K562 (cell line): ENCODE measurements at regions not wholly inside any gene's neighbourhood (a gene's known extent, or its start where the extent isn't known, plus 50 kb on each side); places are given as distances from the start of the nearest gene placed in this dataset.

Source experiments
- ATAC-seq: fragments of 200-7000 bp; cut with Tn5 transposase; 3 replicates; pipeline ENCODE4 v1.9.1; 2020; ENCODE audit warnings: moderate library complexity
- BruUV-seq: library from RNA; stranded (reverse); fragments of 400-500 nt; replicated peaks from 2 replicates; lab custom pipeline; 2021; lab: Mats Ljungman, UMichigan
- CTCF ChIA-PET: fragments of 300-600 bp; formaldehyde crosslinking; extraction: SDS; loops from one replicate; lab custom pipeline; 2021; ENCODE audit warnings: low intra/inter-chr PET ratio; lab: Yijun Ruan, JAX
- POLR2A ChIA-PET: fragments of 300-600, 350-650 bp; sonication (Branson Sonifier 250); formaldehyde crosslinking; extraction: SDS; loops from one replicate; lab custom pipeline; 2021; ENCODE audit warnings: antibody characterized with exemption, inconsistent platforms; lab: Yijun Ruan, JAX
- DNase-seq, 4 experiments: peaks; one replicate each; pipeline versions ENCODE4 v3.0.0 to v3.0.0-alpha.2; 2011 to 2018; ENCODE audit warnings: low spot score in 3 of 4, mixed read lengths in 3 of 4; ENCODE audit errors: extremely low read depth in 1 of 4
- FAIRE-seq: peaks from 2 replicates; lab custom pipeline; 2011; peaks lifted over from hg19 to GRCh38; lab: Jason Lieb, UNC
- H2AFZ ChIP-seq: 2 replicates; pipeline ENCODE4 v1.6.0; 2011; ENCODE audit warnings: low read depth, low read length, control low read depth, inconsistent platforms
- H3K27ac ChIP-seq: fragments of 200-600 bp; 3 replicates; pipeline ENCODE4 v1.8.0; 2011; ENCODE audit warnings: low read depth, mild to moderate bottlenecking, control low read depth, inconsistent platforms, low read length, moderate library complexity, mixed read lengths; ENCODE audit errors: extremely low read depth
- H3K27me3 ChIP-seq, 2 experiments: fragments of 300-600 bp in 1 of 2; 2 replicates in 1 of 2; 3 replicates in 1 of 2; pipeline versions ENCODE4 v1.6.0 to v1.8.0; 2011; ENCODE audit warnings: inconsistent platforms in 2 of 2, low read length in 2 of 2, mild to moderate bottlenecking in 1 of 2, mixed read lengths in 1 of 2, moderate library complexity in 1 of 2; ENCODE audit not compliant: control insufficient read depth in 2 of 2, insufficient read depth in 2 of 2
- H3K36me3 ChIP-seq: fragments of 300-600 bp; 3 replicates; pipeline ENCODE4 v1.8.0; 2011; ENCODE audit warnings: mild to moderate bottlenecking, low read length, inconsistent platforms; ENCODE audit not compliant: control insufficient read depth, insufficient read depth
- H3K4me1 ChIP-seq, 2 experiments: fragments of 200-600 bp in 1 of 2; replicated peaks in 1 of 2; 2 replicates in 1 of 2; 3 replicates in 1 of 2; pipeline versions ENCODE4 v1.5.1 to v1.8.0; 2011; ENCODE audit warnings: inconsistent platforms in 2 of 2, low read length in 2 of 2, mild to moderate bottlenecking in 1 of 2, mixed read lengths in 1 of 2, moderate library complexity in 1 of 2; ENCODE audit not compliant: control insufficient read depth in 2 of 2, insufficient read depth in 2 of 2
- H3K4me2 ChIP-seq: 2 replicates; pipeline ENCODE4 v1.6.1; 2011; ENCODE audit warnings: low read length, control low read depth, inconsistent platforms, mixed read lengths; ENCODE audit not compliant: insufficient read depth
- H3K4me3 ChIP-seq: fragments of 200-600 bp; sonication (generic), shearing (Covaris generic); 2 replicates; pipeline ENCODE4 v1.5.1; 2016; ENCODE audit warnings: control low read depth, inconsistent platforms
- H3K79me2 ChIP-seq: fragments of 200-600 bp; 3 replicates; pipeline ENCODE4 v1.8.0; 2011; ENCODE audit warnings: low read length, inconsistent platforms; ENCODE audit not compliant: control insufficient read depth, insufficient read depth
- H3K9ac ChIP-seq, 2 experiments: 2 replicates each; pipeline versions ENCODE4 v1.6.0 to v1.6.1; 2011; ENCODE audit warnings: low read depth in 2 of 2, low read length in 2 of 2, control low read depth in 1 of 2, inconsistent platforms in 1 of 2, mild to moderate bottlenecking in 1 of 2, mixed read lengths in 1 of 2; ENCODE audit not compliant: insufficient read depth in 1 of 2
- H3K9me1 ChIP-seq: one replicate; pipeline ENCODE4 v1.6.0; 2011; ENCODE audit warnings: inconsistent platforms, mild to moderate bottlenecking, low read length, moderate library complexity; ENCODE audit not compliant: control insufficient read depth, insufficient read depth
- H3K9me3 ChIP-seq: replicated peaks from 2 replicates; pipeline ENCODE4 v1.5.1; 2011; ENCODE audit warnings: low read depth, low read length, inconsistent platforms; ENCODE audit not compliant: control insufficient read depth, insufficient read depth
- H4K20me1 ChIP-seq: replicated peaks from 2 replicates; pipeline ENCODE4 v1.6.1; 2011; ENCODE audit warnings: low read length, inconsistent platforms, mixed read lengths; ENCODE audit not compliant: control insufficient read depth, insufficient read depth
- HMGN3 ChIP-seq: IDR thresholded peaks from 2 replicates; pipeline ENCODE4 v1.6.1; 2011; ENCODE audit warnings: borderline replicate concordance, low read depth, mild to moderate bottlenecking, mixed read lengths, low read length; ENCODE audit not compliant: insufficient read length; ENCODE audit errors: extremely low read depth
- L3MBTL2 ChIP-seq: fragments of 450-650 bp; IDR thresholded peaks from 2 replicates; pipeline ENCODE4 v1.6.1; 2016; ENCODE audit warnings: mild to moderate bottlenecking, moderate library complexity
- MECOM ChIP-seq: fragments of 250-450 bp; sonication (Bioruptor Pico); IDR thresholded peaks from 2 replicates; pipeline ENCODE4 v1.8.0; 2022; ENCODE audit warnings: inconsistent platforms
- NFYB ChIP-seq: IDR thresholded peaks from 2 replicates; pipeline ENCODE4 v1.6.1; 2011; ENCODE audit warnings: mild to moderate bottlenecking, moderate library complexity; ENCODE audit not compliant: insufficient read length; ENCODE audit errors: extremely low read depth
- RBFOX2 ChIP-seq: fragments of 200-400 bp; formaldehyde crosslinking; IDR thresholded peaks from 2 replicates; pipeline ENCODE4 v1.6.1; 2017; ENCODE audit warnings: low read depth, mild to moderate bottlenecking, low read length, moderate library complexity
- TBP ChIP-seq: optimal IDR thresholded peaks from 2 replicates; pipeline ENCODE3; 2011; ENCODE audit warnings: low read depth, low read length, improper control_type of control experiment
- TRIM28 ChIP-seq: fragments of 450-650 bp; IDR thresholded peaks from 2 replicates; pipeline ENCODE4 v1.6.1; 2017
- YY1 ChIP-seq, 3 experiments: IDR thresholded peaks; 2 replicates each; pipeline ENCODE4 v1.6.1; 2011; ENCODE audit warnings: low read length in 2 of 3, mild to moderate bottlenecking in 2 of 3, moderate library complexity in 2 of 3, borderline replicate concordance in 1 of 3, control low read depth in 1 of 3, low read depth in 1 of 3; ENCODE audit not compliant: insufficient read depth in 3 of 3, insufficient replicate concordance in 2 of 3, control insufficient read depth in 1 of 3, insufficient read length in 1 of 3; ENCODE audit errors: extremely low read depth in 1 of 3
- WGBS: fragments of 100-300 bp; shearing (Covaris generic); methylation state at CpG from one replicate; pipeline ENCODE4 v1.1.6; 2016; ENCODE audit warnings: low coverage, mixed read lengths; ENCODE audit not compliant: insufficient coverage; ENCODE audit errors: missing lambda C conversion rate; 5-methylcytosine and 5-hydroxymethylcytosine counted together
- in situ Hi-C: fragments of 300-500 bp; cut with MboI; formaldehyde crosslinking; loops from 4 replicates; pipeline ENCODE4 v1.15.0; 2018; ENCODE audit warnings: inconsistent platforms, mixed read lengths
- intact Hi-C: fragments of 100-400 bp; cut with micrococcal nuclease; formaldehyde crosslinking; loops from 2 replicates; pipeline ENCODE4 v1.14.2; 2022
- TF ChIP-seq, protein P1 (sequence below): fragments of 450-650 bp; formaldehyde crosslinking; IDR thresholded peaks from 2 replicates; pipeline ENCODE4 v1.4.0; 2022; ENCODE audit warnings: missing genetic modification characterization
- TF ChIP-seq, protein P2 (sequence below), 2 experiments: IDR thresholded peaks; 2 replicates each; pipeline ENCODE4 v1.6.1; 2011; ENCODE audit warnings: borderline replicate concordance in 1 of 2, control low read depth in 1 of 2, low read depth in 1 of 2, low read length in 1 of 2, mild to moderate bottlenecking in 1 of 2, mixed read lengths in 1 of 2, moderate library complexity in 1 of 2; ENCODE audit not compliant: insufficient read depth in 1 of 2, insufficient read length in 1 of 2, poor library complexity in 1 of 2, severe bottlenecking in 1 of 2; ENCODE audit errors: extremely low read depth in 1 of 2
- TF ChIP-seq, protein P3 (sequence below): fragments of 450-650 bp; formaldehyde crosslinking; IDR thresholded peaks from 2 replicates; pipeline ENCODE4 v1.4.0; 2020; ENCODE audit warnings: mild to moderate bottlenecking, moderate library complexity
- TF ChIP-seq, protein P4 (sequence below): sonication (generic); formaldehyde crosslinking; IDR thresholded peaks from 2 replicates; pipeline ENCODE4 v1.8.1; 2023; ENCODE audit warnings: mild to moderate bottlenecking, missing genetic modification reagents

GRCh38 chr9:94478755-94479730, 75.8 kb upstream of the PCAT7 start:
- no peak overlapping the region; the same call in 2 of the 3 replicates for H3K27ac ChIP-seq
- TF ChIP-seq TRIM28 (no peak), RBFOX2 (peak; percentile 48), HMGN3 (no peak), MECOM (no peak), YY1 (IDR thresholded peaks at IDR 0.05; ENCODE audit: borderline replicate concordance in 1 of 3, control insufficient read depth in 1 of 3, extremely low read depth in 1 of 3, insufficient read depth in 3 of 3, insufficient read length in 1 of 3, insufficient replicate concordance in 2 of 3, low read depth in 1 of 3, low read length in 2 of 3) (peak in 1 of 3 experiments; percentile 50), NFYB (peak; percentile 63), L3MBTL2 (peak; percentile 85), TBP (no peak)
- TF ChIP-seq, protein P1, sequence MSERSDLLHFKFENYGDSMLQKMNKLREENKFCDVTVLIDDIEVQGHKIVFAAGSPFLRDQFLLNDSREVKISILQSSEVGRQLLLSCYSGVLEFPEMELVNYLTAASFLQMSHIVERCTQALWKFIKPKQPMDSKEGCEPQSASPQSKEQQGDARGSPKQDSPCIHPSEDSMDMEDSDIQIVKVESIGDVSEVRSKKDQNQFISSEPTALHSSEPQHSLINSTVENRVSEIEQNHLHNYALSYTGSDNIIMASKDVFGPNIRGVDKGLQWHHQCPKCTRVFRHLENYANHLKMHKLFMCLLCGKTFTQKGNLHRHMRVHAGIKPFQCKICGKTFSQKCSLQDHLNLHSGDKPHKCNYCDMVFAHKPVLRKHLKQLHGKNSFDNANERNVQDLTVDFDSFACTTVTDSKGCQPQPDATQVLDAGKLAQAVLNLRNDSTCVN, result no peak
- TF ChIP-seq, protein P2, sequence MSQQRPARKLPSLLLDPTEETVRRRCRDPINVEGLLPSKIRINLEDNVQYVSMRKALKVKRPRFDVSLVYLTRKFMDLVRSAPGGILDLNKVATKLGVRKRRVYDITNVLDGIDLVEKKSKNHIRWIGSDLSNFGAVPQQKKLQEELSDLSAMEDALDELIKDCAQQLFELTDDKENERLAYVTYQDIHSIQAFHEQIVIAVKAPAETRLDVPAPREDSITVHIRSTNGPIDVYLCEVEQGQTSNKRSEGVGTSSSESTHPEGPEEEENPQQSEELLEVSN (IDR thresholded peaks at IDR 0.05; ENCODE audit: borderline replicate concordance in 1 of 2, extremely low read depth in 1 of 2, insufficient read depth in 1 of 2, insufficient read length in 1 of 2, low read depth in 1 of 2, low read length in 1 of 2, poor library complexity in 1 of 2, severe bottlenecking in 1 of 2), result peak; percentile 54 to 62
- TF ChIP-seq, protein P3, sequence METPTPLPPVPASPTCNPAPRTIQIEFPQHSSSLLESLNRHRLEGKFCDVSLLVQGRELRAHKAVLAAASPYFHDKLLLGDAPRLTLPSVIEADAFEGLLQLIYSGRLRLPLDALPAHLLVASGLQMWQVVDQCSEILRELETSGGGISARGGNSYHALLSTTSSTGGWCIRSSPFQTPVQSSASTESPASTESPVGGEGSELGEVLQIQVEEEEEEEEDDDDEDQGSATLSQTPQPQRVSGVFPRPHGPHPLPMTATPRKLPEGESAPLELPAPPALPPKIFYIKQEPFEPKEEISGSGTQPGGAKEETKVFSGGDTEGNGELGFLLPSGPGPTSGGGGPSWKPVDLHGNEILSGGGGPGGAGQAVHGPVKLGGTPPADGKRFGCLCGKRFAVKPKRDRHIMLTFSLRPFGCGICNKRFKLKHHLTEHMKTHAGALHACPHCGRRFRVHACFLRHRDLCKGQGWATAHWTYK (CRISPR knock-in tag), result peak; percentile 57; the same call in 1 of the 2 replicates
- TF ChIP-seq, protein P4, sequence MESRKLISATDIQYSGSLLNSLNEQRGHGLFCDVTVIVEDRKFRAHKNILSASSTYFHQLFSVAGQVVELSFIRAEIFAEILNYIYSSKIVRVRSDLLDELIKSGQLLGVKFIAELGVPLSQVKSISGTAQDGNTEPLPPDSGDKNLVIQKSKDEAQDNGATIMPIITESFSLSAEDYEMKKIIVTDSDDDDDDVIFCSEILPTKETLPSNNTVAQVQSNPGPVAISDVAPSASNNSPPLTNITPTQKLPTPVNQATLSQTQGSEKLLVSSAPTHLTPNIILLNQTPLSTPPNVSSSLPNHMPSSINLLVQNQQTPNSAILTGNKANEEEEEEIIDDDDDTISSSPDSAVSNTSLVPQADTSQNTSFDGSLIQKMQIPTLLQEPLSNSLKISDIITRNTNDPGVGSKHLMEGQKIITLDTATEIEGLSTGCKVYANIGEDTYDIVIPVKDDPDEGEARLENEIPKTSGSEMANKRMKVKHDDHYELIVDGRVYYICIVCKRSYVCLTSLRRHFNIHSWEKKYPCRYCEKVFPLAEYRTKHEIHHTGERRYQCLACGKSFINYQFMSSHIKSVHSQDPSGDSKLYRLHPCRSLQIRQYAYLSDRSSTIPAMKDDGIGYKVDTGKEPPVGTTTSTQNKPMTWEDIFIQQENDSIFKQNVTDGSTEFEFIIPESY (CRISPR knock-in tag), result no peak

More at GRCh38 chr9:94478755-94479730, 75.8 kb upstream of the PCAT7 start:
- Histone ChIP-seq H3K9me3 (no peaks in the 10 kb centered on the region), H3K4me1 (peaks cover 0 to 18% of the 10 kb centered on the region in 2 experiments; a peak in 1 of 5 replicates), H3K79me2 (no peaks in the 10 kb centered on the region; the same call in 2 of the 3 replicates), H4K20me1 (no peaks in the 10 kb centered on the region), H3K27me3 (no peaks in the 10 kb centered on the region; a peak in 1 of 5 replicates), H2AFZ (peak overlapping the region; percentile 84), H3K4me2 (peak overlapping the region; percentile 71), H3K4me3 (peak overlapping the region; percentile 25), H3K9ac (peak overlapping the region in 1 of 2 experiments; percentile 81; a peak in 3 of 4 replicates), H3K36me3 (no peaks in the 10 kb centered on the region), H3K9me1 (no peaks in the 10 kb centered on the region)
- WGBS, result 19% methylated on average over 29 of the region's 29 CpGs
- CTCF ChIA-PET, result no interaction called here
- in situ Hi-C loops (no loop called here), intact Hi-C loops (no loop called here)
- ATAC-seq (peak; percentile 90), DNase-seq (peak; percentile 14 to 48 (median 30)), FAIRE-seq (peak; percentile 26)
- no TSS peak for BruUV-seq
- POLR2A ChIA-PET, result no interaction called here
